Pulmonary artery endothelial cell (primary cell): ENCODE measurements at regions not wholly inside any gene's neighbourhood (a gene's known extent, or its start where the extent isn't known, plus 50 kb on each side); places are given as distances from the start of the nearest gene placed in this dataset.

Experiments
- DNase-seq: peaks from one replicate; pipeline ENCODE4 v3.0.0-alpha.2; 2011; ENCODE audit warnings: low read depth, low spot score

GRCh38 chr18:72089432-72089831 is 454.7 kb downstream of the CBLN2 start:
- no peak for DNase-seq

GRCh38 chr18:72086421-72086820 is 457.7 kb downstream of the CBLN2 start:
- DNase-seq = no peak

GRCh38 chr18:72075040-72075439 is 469.1 kb downstream of the CBLN2 start:
- no peak for DNase-seq

GRCh38 chr18:72063001-72063400 is 481.1 kb downstream of the CBLN2 start:
- DNase-seq = no peak

- DNase-seq = no peak
These were observed 485.3 kb downstream of the CBLN2 start for GRCh38 chr18:72058851-72059250.

GRCh38 chr18:72056171-72056570 is 488.0 kb downstream of the CBLN2 start:
- DNase-seq = no peak

- DNase-seq = no peak
These were observed 502.7 kb downstream of the CBLN2 start for GRCh38 chr18:72041313-72042032.

- DNase-seq = no peak
These were observed 530.7 kb downstream of the CBLN2 start for GRCh38 chr18:72013427-72013850.

- no peak for DNase-seq
These were observed 545.5 kb downstream of the CBLN2 start for GRCh38 chr18:71998547-71999097.

GRCh38 chr18:71995904-71996465 is 548.2 kb downstream of the CBLN2 start:
- no peak for DNase-seq

- DNase-seq = no peak
These were observed 549.9 kb downstream of the CBLN2 start for GRCh38 chr18:71994273-71994672.

- no peak for DNase-seq
These were observed 554.5 kb downstream of the CBLN2 start for GRCh38 chr18:71989616-71990015.

GRCh38 chr18:71986351-71987050 is 557.6 kb downstream of the CBLN2 start:
- DNase-seq = no peak

GRCh38 chr18:71976744-71977143 is 567.4 kb downstream of the CBLN2 start:
- DNase-seq = no peak

GRCh38 chr18:71966791-71967190 is 577.4 kb downstream of the CBLN2 start:
- no peak for DNase-seq

- DNase-seq = no peak
These were observed 585.5 kb downstream of the CBLN2 start for GRCh38 chr18:71958605-71959004.

GRCh38 chr18:71951001-71951400 is 593.1 kb downstream of the CBLN2 start:
- no peak for DNase-seq

- no peak for DNase-seq
These were observed 601.7 kb downstream of the CBLN2 start for GRCh38 chr18:71942433-71942832.

- no peak for DNase-seq
These were observed 604.7 kb downstream of the CBLN2 start for GRCh38 chr18:71939483-71939882.

- no peak for DNase-seq
These were observed 607.4 kb downstream of the CBLN2 start for GRCh38 chr18:71936744-71937143.

- DNase-seq = no peak
These were observed 624.9 kb downstream of the CBLN2 start for GRCh38 chr18:71919211-71919610.

GRCh38 chr18:71913641-71914040 is 630.5 kb downstream of the CBLN2 start:
- no peak for DNase-seq
